ENCODE measurements at regions not wholly inside any gene's neighbourhood (a gene's known extent, or its start where the extent isn't known, plus 50 kb on each side); places are given as distances from the start of the nearest gene placed in this dataset.

DNA sequence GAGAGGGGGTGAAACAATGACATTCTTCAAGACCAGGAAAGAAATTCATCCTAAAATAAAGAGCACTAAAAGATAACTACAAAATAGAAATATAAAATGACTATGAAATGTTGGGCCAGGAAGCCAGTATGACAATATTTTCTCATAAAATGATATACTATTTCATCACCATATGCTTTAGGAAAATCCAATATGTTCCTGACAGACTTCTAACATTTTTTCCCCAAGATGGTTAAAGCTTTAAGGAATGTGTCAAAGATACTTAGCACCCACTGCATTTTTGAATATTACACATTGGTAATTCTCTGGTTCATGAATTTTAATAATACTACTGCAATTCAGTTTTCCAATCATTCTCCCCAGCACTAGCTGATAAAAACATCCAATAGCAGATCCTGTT is 87.7 kb upstream of the PLEKHG7 start:
- DNase-seq (ENCODE audit: low spot score): no peak

DNA sequence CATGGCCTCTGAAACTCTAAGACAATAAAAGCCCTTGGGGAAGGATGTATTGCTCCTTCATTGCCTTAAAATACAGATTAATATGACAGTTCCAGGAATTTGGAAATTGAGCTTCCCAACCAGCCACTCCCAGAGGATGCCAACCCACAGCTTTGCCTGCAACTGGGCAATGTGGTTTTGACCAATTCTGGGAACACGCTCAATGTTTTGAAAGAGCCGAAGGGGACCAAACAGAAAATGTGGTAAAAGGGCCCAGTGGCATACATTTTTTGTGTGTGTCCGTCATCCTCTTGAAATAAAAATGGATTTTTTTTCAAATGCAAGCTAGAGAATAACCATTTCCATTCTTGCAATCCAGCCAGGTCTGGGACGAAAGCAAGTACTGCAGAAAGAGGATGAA is 88.3 kb upstream of the PLEKHG7 start:
- DNase-seq (ENCODE audit: low spot score): peak; percentile 65

GRCh38 chr12:92614001-92614400 is 88.8 kb upstream of the PLEKHG7 start:
- no peak for DNase-seq (ENCODE audit: low spot score)

DNA sequence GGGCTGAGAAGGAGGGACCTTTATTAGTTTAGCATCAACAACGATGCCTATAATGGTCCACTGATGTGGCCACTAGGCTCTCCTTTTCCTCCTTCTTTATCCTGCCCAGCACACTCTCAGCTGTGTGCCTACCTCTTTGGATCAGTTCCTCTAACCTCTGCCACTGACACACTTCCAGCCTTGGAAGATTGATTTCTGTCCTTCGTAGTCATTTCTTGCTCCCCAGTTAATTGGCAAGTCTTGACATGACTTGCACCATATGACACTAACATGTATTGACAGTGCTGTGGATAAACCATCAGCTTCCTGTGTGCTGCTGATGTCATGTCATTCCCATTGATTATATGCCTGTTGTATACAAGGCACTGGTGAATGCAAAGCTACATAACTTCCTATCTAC is 90.2 kb upstream of the PLEKHG7 start:
- no peak for DNase-seq (ENCODE audit: low spot score)

DNA sequence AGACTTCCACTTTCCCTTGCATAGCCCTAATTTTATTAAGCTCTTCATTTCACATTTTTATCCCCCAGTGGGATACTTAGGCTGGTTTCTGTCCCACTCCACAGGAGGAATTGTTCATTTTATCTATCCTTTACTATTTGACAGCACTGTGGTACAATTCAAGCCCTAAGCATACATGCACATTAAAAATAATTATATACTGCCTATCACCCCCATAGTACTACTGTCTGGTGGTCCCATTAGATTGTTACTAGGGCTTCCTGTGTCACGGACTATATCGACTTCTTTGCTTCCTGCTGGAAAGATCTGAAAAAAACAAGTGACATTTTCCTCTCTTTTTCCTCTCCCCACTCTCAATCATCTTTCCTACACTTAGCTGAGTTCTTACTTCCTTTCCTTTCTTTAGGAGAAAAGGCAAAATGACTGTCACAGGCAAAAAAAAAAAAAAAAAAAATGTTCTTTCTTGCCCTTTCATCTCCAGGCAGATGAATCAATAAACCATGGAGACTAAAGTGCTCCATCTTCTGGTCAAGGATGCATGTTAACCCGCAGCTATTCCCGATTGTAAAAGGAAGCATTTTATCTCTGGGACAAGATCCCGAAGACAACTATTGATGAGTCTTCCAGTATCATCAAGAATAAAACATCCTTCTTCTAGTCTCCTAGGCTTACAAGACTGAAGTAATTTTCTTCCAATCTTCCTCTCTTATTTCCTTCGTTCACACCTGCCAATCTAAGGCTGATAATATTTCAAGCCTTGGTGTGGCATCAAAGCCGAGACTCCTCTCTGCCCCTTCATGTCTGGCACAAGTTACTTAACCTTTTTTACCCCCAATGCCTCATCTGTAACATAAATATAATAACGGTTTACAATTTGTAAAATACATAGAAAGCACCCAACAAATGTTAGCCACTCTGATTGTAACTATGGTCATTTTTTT is 94.4 kb upstream of the PLEKHG7 start:
- DNase-seq (ENCODE audit: low spot score): peak; percentile 50

GRCh38 chr12:92606956-92607355 is 95.8 kb upstream of the PLEKHG7 start:
- no peak for DNase-seq (ENCODE audit: low spot score)

DNA sequence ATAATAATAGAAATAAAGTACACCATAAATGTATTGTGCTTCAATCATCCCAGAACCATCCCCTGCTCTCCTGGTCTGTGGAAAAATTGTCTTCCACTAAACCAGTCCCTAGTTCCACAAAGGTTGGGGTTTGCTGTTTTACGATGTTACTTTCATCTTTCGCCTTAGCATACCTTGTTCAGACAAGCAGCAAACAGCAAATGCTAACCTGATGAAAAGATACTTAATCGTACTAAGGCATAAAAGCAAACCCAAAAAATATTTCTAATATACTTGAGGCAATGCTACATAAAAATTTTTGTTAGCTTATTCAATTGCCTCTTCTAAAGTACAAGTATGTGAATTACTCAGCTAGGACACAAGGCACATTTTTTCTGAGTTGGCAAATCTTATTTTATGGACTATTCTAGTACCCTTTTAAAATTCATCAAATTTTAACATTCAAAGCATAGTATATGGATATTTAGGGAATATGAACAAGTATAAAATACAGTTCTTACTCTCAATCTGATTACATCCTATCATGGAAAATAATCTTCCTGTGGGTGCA is 97.1 kb upstream of the PLEKHG7 start:
- no peak for DNase-seq (ENCODE audit: low spot score)

GRCh38 chr12:92604786-92605185 is 98.0 kb upstream of the PLEKHG7 start:
- no peak for DNase-seq (ENCODE audit: low spot score)

DNA sequence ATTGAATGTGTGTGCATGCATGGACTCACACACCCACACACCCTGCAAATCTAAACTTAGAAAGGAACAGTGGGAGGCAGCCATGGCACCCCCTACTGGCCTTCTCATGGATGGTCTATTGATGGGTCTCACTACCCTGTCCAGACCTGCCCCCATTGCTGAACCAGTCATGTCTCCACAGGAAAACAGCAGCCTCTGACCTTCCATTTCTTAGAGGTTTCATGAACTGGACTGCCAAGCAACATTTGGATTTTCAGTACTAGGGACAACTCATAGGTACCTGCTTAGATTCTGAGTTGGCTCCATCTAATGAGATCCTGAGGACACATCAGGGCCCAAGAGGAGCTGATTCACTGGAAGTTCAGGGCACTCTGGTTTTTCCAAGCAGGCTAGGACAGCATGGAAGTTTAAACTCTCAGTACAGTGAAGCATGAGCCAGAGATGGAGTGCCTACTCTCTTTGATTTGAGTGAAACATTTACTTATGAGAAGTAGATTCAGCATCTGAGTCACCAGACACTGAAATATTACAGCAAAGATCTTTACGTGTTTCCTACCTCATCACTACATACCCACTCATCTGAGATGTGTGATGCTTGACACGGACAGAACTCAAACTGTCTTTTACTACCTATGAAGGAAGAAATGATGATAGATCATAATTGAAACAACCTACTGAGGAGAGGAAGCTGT is 98.9 kb upstream of the PLEKHG7 start:
- DNase-seq (ENCODE audit: low spot score): no peak

DNA sequence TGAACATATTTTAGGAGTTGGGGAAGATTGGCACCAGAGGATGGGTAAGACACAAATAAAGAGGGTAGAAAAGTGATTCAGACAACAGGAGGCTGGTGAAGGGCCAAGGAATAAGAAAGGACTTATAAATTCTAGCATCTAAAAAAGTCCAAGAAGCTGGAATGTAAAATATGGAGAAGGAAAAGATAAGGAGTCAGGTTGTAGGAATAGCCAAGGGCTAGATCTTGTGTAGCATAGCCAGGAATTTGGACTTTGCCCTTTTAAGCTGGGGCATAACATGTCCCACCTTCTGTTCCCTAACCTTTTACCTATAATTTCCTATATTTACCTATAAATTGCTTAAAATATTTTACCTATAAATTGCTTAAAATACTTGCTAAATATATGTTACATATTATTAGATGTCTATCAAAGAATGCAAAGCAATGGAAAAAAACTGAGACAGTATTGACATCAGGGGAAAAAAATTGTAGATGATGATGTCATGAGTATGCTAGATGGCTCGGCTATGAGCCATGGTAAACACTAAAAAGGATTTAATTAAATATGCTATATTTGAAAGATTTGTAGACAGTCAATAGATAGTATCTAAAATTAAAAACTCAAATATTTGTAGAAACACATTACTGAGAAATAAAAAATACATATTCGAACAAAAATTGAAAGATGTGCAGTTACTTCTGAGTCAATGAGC is 99.7 kb upstream of the PLEKHG7 start:
- no peak for DNase-seq (ENCODE audit: low spot score)

GRCh38 chr12:92602476-92602875 is 100.3 kb upstream of the PLEKHG7 start:
- DNase-seq (ENCODE audit: low spot score): peak; percentile 57

DNA sequence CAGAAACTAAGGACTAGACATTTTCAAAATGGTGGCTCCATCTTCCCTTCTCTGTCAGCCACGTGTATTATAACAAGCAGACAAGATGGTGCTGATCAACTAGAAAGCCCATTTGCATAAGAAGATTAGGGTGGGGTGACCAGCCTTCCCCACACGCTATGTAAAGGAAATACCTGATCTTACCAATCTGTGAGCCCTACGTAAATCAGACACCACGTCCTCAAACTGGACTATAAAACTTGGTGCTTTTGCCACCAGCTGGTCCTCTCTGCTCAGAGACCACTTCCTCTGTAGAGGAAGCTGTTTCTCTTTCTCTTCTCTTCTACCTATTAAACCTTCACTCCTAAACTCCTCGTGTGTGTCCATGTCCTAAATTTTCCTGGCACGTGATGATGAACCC is 101.1 kb upstream of the PLEKHG7 start:
- DNase-seq (ENCODE audit: low spot score): no peak

- DNase-seq (ENCODE audit: low spot score): no peak
These were observed 101.6 kb upstream of the PLEKHG7 start for GRCh38 chr12:92601176-92601575.

DNA sequence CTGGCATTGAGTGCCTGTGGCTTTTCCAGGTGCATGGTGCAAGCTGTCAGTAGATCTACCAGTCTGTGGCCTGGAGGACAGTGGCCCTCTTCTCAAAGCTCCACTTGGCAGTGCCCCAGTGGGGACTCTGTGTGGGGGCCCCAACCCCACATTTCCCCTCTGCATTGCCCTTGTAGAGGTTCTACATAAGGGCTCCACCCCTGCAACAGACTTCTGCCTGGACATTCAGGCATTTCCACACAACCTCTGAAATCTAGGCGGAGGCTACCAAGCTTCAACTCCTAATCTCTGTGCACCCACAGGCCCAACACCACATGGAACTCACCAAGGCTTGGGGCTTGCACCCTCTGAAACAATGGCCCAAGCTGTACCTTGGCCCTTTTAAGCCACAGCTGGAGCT is 102.7 kb upstream of the PLEKHG7 start:
- no peak for DNase-seq (ENCODE audit: low spot score)

GRCh38 chr12:92597997-92598396 is 104.8 kb upstream of the PLEKHG7 start:
- DNase-seq (ENCODE audit: low spot score): no peak

GRCh38 chr12:92597118-92597517 is 105.7 kb upstream of the PLEKHG7 start:
- no peak for DNase-seq (ENCODE audit: low spot score)

DNA sequence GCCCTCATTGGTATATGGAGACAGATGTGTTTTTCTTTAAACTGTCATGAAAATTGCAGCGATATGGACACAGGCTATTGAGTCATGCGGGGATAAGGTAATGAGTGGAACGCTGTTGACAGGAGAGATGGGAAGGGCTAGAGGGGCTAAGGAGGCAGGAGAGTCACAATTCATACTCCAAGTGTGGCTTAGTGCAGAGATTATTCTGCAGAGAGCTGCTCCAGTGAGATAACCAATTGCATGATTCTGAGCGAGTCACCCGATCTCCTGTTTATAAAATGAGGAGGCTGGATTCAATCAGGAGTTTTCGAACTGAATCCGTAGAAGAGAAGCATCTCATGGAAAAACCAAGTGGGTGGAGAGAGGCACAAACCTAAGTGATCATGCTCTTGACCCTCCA is 106.4 kb upstream of the PLEKHG7 start:
- peak; percentile 25 for DNase-seq (ENCODE audit: low spot score)

DNA sequence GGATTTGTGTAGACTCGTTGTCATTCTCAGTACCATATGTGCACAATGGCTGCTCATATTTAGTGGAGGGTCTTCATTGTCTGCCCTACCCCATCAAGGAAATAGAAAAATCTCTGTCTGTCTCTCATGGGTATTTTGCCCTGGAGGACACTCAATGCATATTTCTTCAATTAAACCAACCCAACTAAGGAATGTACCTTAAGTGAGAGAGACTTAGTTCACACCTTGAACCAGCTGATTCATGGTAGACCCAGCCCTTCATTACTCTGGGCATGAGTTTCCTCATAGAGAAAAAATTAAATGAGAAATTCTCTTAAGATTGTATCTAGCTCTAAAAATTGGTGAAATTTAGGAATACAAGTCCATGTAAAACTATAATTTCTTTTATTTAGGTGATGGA is 107.1 kb upstream of the PLEKHG7 start:
- DNase-seq (ENCODE audit: low spot score): no peak

GRCh38 chr12:92593734-92594402 is 108.9 kb upstream of the PLEKHG7 start:
- DNase-seq (ENCODE audit: low spot score): peak; percentile 92

DNA sequence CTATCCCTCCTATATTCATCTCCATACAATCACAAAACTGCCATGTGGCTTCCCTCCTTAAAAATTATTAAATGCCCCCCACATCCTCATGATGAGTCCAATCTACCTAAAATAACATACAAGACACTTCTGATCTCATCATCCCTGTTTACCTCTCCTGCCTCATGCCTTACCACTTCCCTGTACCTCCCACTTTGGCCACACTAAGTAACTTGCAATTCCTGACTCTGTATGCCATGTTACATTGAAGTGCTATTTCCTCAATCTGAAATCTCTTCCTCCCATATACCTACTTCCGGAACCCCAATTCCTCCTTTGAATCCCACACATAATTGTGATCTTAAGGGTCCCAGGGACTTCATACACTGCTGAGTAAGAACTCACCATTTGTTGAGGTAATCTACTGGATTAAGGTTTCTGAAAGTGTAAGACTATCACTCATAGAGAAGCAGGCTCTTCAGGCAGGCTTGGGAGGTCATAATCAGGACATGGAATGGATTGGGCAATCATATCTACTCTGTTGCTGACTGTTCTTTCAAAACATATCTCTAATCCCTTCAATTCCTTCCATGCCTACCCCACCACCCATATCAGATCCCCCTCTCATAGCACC is 117.6 kb upstream of the PLEKHG7 start:
- DNase-seq (ENCODE audit: low spot score): no peak

GRCh38 chr12:92583910-92584309 is 118.9 kb upstream of the PLEKHG7 start:
- DNase-seq (ENCODE audit: low spot score): no peak

Data from H4 (cell line).